Thoracic aorta (tissue), 2 donors: ENCODE measurements at regions not wholly inside any gene's neighbourhood (a gene's known extent, or its start where the extent isn't known, plus 50 kb on each side); places are given as distances from the start of the nearest gene placed in this dataset.

Source experiments
- ATAC-seq: fragments of 150-250 bp; one replicate; pipeline ENCODE4 v1.8.0; 2017; ENCODE audit warnings: low read depth; ENCODE audit not compliant: insufficient number of reproducible peaks, low FRiP score
- DNase-seq: peaks from one replicate; pipeline ENCODE4 v3.0.0-alpha.2; 2020; ENCODE audit warnings: low spot score
- H3K27ac ChIP-seq, 2 donors: fragments of 200-600 bp; sonication (generic); 1 replicate in 1 of 2; 2 replicates in 1 of 2; pipeline ENCODE4 v1.5.1; 2016; ENCODE audit warnings: mild to moderate bottlenecking in 2 of 2, moderate library complexity in 2 of 2
- H3K27me3 ChIP-seq: fragments of 200-600 bp; sonication (generic); replicated peaks from 2 replicates; pipeline ENCODE4 v1.6.0; 2016; ENCODE audit warnings: mild to moderate bottlenecking; ENCODE audit not compliant: insufficient read depth
- H3K36me3 ChIP-seq: fragments of 200-600 bp; sonication (generic); one replicate; pipeline ENCODE4 v1.5.1; 2016
- H3K4me1 ChIP-seq, 2 donors: fragments of 200-600 bp; sonication (generic); 1 replicate in 1 of 2; 2 replicates in 1 of 2; pipeline versions ENCODE4 v1.5.1 to v1.6.0; 2016; ENCODE audit warnings: low read depth in 2 of 2, mild to moderate bottlenecking in 1 of 2; ENCODE audit not compliant: control insufficient read depth in 1 of 2
- H3K4me3 ChIP-seq: fragments of 200-600 bp; sonication (generic); 2 replicates; pipeline ENCODE4 v1.5.1; 2016; ENCODE audit warnings: mild to moderate bottlenecking
- H3K9me3 ChIP-seq: fragments of 200-600 bp; sonication (generic); 2 replicates; pipeline ENCODE4 v1.5.1; 2016
- CTCF ChIP-seq: fragments of 200-600 bp; sonication (generic); IDR thresholded peaks from one replicate; pipeline ENCODE4 v1.5.1; 2019; ENCODE audit warnings: antibody characterized with exemption

- no peak for DNase-seq
- TF ChIP-seq CTCF, result no peak
- Histone ChIP-seq H3K4me3 (no peak overlapping the region), H3K9me3 (no peaks in the 10 kb centered on the region), H3K4me1 (no peaks in the 10 kb centered on the region), H3K27me3 (no peaks in the 10 kb centered on the region), H3K36me3 (no peaks in the 10 kb centered on the region), H3K27ac (no peak overlapping the region)
- ATAC-seq, result no peak
Observed at GRCh38 chr13:24008679-24009078, 111.4 kb upstream of the C1QTNF9B start.

DNA sequence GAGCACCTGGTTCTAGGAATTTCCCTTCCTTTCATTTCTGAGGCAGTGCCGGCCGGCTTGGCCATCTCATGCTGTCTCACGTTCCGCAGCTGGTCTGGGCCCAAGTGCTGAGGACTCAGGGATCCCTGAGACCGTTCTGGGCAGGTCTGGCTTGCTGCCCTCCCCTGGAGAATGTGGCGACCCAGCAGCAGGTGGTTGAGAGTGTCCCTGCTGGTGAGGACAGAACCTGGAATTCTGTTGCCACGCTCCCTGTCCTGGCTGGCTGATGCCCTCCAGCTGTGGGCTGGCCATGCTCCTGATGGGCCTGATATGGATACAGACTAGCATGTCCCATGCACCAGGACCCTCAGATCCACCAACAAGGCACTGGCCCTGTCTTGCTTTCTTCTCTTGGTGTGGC, 114.0 kb upstream of the C1QTNF9B start:
- no peak for TF ChIP-seq CTCF
- no peak for ATAC-seq
- no peaks in the 10 kb centered on the region for H3K9me3 ChIP-seq
- H3K27me3 ChIP-seq, result no peaks in the 10 kb centered on the region
- no peak for DNase-seq
- no peaks in the 10 kb centered on the region for H3K36me3 ChIP-seq
- no peak overlapping the region for H3K27ac ChIP-seq
- no peaks in the 10 kb centered on the region for H3K4me1 ChIP-seq
- H3K4me3 ChIP-seq, result no peak overlapping the region

- no peak overlapping the region for H3K4me3 ChIP-seq
- no peaks in the 10 kb centered on the region for H3K27me3 ChIP-seq
- H3K36me3 ChIP-seq, result no peaks in the 10 kb centered on the region
- no peaks in the 10 kb centered on the region for H3K9me3 ChIP-seq
- ATAC-seq, result no peak
- no peak overlapping the region for H3K27ac ChIP-seq
- DNase-seq, result no peak
- H3K4me1 ChIP-seq, result no peaks in the 10 kb centered on the region
- no peak for TF ChIP-seq CTCF
Observed at GRCh38 chr13:24012648-24013047, 115.3 kb upstream of the C1QTNF9B start.

GRCh38 chr13:24013189-24013588, 115.9 kb upstream of the C1QTNF9B start:
- no peak for TF ChIP-seq CTCF
- no peaks in the 10 kb centered on the region for H3K9me3 ChIP-seq

DNA sequence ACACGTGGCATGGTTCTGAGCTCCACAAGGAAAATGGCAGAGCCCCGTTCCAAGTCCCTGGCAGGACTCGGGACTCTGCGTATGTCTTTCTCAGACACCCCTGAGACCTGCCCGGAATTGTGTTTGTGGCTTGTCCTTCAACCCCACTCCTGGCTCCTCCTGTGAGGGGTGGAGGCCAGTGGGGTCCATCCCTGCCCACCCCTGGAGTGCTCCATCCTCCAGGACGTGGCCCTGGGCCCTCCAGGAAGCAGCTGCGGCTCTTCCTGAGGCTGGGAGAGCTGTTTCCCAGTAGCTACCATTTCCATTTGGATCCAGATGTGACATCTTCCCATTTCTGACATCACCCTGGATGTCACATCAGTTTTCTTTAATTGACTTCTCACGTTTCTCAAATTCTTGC, 118.7 kb upstream of the C1QTNF9B start:
- ATAC-seq (no peak), DNase-seq (no peak)
- H3K9me3 ChIP-seq, result no peaks in the 10 kb centered on the region
- no peaks in the 10 kb centered on the region for H3K4me1 ChIP-seq
- H3K36me3 ChIP-seq, result no peaks in the 10 kb centered on the region
- H3K4me3 ChIP-seq, result no peak overlapping the region
- no peaks in the 10 kb centered on the region for H3K27me3 ChIP-seq
- TF ChIP-seq CTCF, result no peak
- no peak overlapping the region for H3K27ac ChIP-seq

More at GRCh38 chr13:24013189-24013588, 115.9 kb upstream of the C1QTNF9B start:
- DNase-seq, result no peak
- no peaks in the 10 kb centered on the region for H3K4me1 ChIP-seq
- no peak overlapping the region for H3K4me3 ChIP-seq
- H3K36me3 ChIP-seq, result no peaks in the 10 kb centered on the region
- ATAC-seq, result no peak
- H3K27me3 ChIP-seq, result no peaks in the 10 kb centered on the region
- H3K27ac ChIP-seq, result no peak overlapping the region
